ENCODE measurements at regions not wholly inside any gene's neighbourhood (a gene's known extent, or its start where the extent isn't known, plus 50 kb on each side); places are given as distances from the start of the nearest gene placed in this dataset.

- Histone ChIP-seq H3K4me2 (ENCODE audit: low read depth, low read length, poor library complexity, severe bottlenecking) (no peak overlapping the region), H3K4me1 (ENCODE audit: insufficient read depth, low read length, poor library complexity, severe bottlenecking) (no peaks in the 10 kb centered on the region)
- TF ChIP-seq CTCF (conservative IDR thresholded peaks at IDR 0.05; ENCODE audit: low read length) (no peak), EZH2phosphoT487 (IDR thresholded peaks at IDR 0.05; ENCODE audit: borderline replicate concordance) (no peak)
Observed at GRCh38 chr1:209267968-209268367, 315.5 kb upstream of the CAMK1G start.

GRCh38 chr1:209268479-209268878 is 315.0 kb upstream of the CAMK1G start:
- Histone ChIP-seq H4K20me1 (ENCODE audit: insufficient read depth, low read length, poor library complexity, severe bottlenecking) (no peaks in the 10 kb centered on the region), H2AFZ (ENCODE audit: low read length) (no peak overlapping the region), H3K4me2 (ENCODE audit: low read depth, low read length, poor library complexity, severe bottlenecking) (no peak overlapping the region), H3K79me2 (ENCODE audit: insufficient read depth, low read length) (no peaks in the 10 kb centered on the region), H3K36me3 (ENCODE audit: insufficient read depth, low read length) (no peaks in the 10 kb centered on the region), H3K9ac (ENCODE audit: low read depth, low read length, poor library complexity, severe bottlenecking) (no peak overlapping the region), H3K9me3 (ENCODE audit: insufficient read depth, low read depth, low read length) (no peaks in the 10 kb centered on the region), H3K4me1 (ENCODE audit: insufficient read depth, low read length, poor library complexity, severe bottlenecking) (no peaks in the 10 kb centered on the region), H3K4me3 (ENCODE audit: low read length, poor library complexity, severe bottlenecking) (no peak overlapping the region), H3F3A (ENCODE audit: low read depth) (no peaks in the 10 kb centered on the region), H3K9me2 (replicated peaks; ENCODE audit: low read depth, low read length) (no peaks in the 10 kb centered on the region), H3K27me3 (ENCODE audit: insufficient read depth, low read length, poor library complexity, severe bottlenecking) (no peaks in the 10 kb centered on the region)
- TF ChIP-seq EZH2phosphoT487 (IDR thresholded peaks at IDR 0.05; ENCODE audit: borderline replicate concordance) = no peak
- no peak for TF ChIP-seq CTCF (conservative IDR thresholded peaks at IDR 0.05; ENCODE audit: low read length)

More at GRCh38 chr1:209267968-209268367, 315.5 kb upstream of the CAMK1G start:
- H3K79me2 ChIP-seq (ENCODE audit: insufficient read depth, low read length) = no peaks in the 10 kb centered on the region
- H2AFZ ChIP-seq (ENCODE audit: low read length) = no peak overlapping the region
- no peaks in the 10 kb centered on the region for H3K9me2 ChIP-seq (replicated peaks; ENCODE audit: low read depth, low read length)
- no peaks in the 10 kb centered on the region for H4K20me1 ChIP-seq (ENCODE audit: insufficient read depth, low read length, poor library complexity, severe bottlenecking)
- H3K36me3 ChIP-seq (ENCODE audit: insufficient read depth, low read length) = no peaks in the 10 kb centered on the region
- no peak overlapping the region for H3K9ac ChIP-seq (ENCODE audit: low read depth, low read length, poor library complexity, severe bottlenecking)
- no peaks in the 10 kb centered on the region for H3F3A ChIP-seq (ENCODE audit: low read depth)
- H3K4me3 ChIP-seq (ENCODE audit: low read length, poor library complexity, severe bottlenecking) = no peak overlapping the region
- H3K27me3 ChIP-seq (ENCODE audit: insufficient read depth, low read length, poor library complexity, severe bottlenecking) = no peaks in the 10 kb centered on the region
- no peaks in the 10 kb centered on the region for H3K9me3 ChIP-seq (ENCODE audit: insufficient read depth, low read depth, low read length)

- no peak overlapping the region for H2AFZ ChIP-seq (ENCODE audit: low read length)
- no peaks in the 10 kb centered on the region for H4K20me1 ChIP-seq (ENCODE audit: insufficient read depth, low read length, poor library complexity, severe bottlenecking)
- H3K36me3 ChIP-seq (ENCODE audit: insufficient read depth, low read length) = no peaks in the 10 kb centered on the region
- no peak overlapping the region for H3K4me2 ChIP-seq (ENCODE audit: low read depth, low read length, poor library complexity, severe bottlenecking)
- H3K4me3 ChIP-seq (ENCODE audit: low read length, poor library complexity, severe bottlenecking) = no peak overlapping the region
- no peaks in the 10 kb centered on the region for H3F3A ChIP-seq (ENCODE audit: low read depth)
- no peaks in the 10 kb centered on the region for H3K4me1 ChIP-seq (ENCODE audit: insufficient read depth, low read length, poor library complexity, severe bottlenecking)
- H3K79me2 ChIP-seq (ENCODE audit: insufficient read depth, low read length) = no peaks in the 10 kb centered on the region
- H3K9ac ChIP-seq (ENCODE audit: low read depth, low read length, poor library complexity, severe bottlenecking) = no peak overlapping the region
- H3K9me2 ChIP-seq (replicated peaks; ENCODE audit: low read depth, low read length) = no peaks in the 10 kb centered on the region
- no peaks in the 10 kb centered on the region for H3K9me3 ChIP-seq (ENCODE audit: insufficient read depth, low read depth, low read length)
- no peaks in the 10 kb centered on the region for H3K27me3 ChIP-seq (ENCODE audit: insufficient read depth, low read length, poor library complexity, severe bottlenecking)
- TF ChIP-seq EZH2phosphoT487 (IDR thresholded peaks at IDR 0.05; ENCODE audit: borderline replicate concordance) (no peak), CTCF (conservative IDR thresholded peaks at IDR 0.05; ENCODE audit: low read length) (no peak)
Observed at GRCh38 chr1:209276321-209276720, 307.2 kb upstream of the CAMK1G start.

Data from Loucy (cell line).